Activated naive CD4-positive, alpha-beta T cell treated with anti-CD3 and anti-CD28 coated beads, Interleukin-2, amount 50 U/mL, for 24 hours (primary cell): ENCODE measurements at regions not wholly inside any gene's neighbourhood (a gene's known extent, or its start where the extent isn't known, plus 50 kb on each side); places are given as distances from the start of the nearest gene placed in this dataset.

Experiments
- H3K27ac Mint-ChIP-seq: one replicate; pipeline ENCODE4 v1.8.0; 2021; ENCODE audit warnings: mild to moderate bottlenecking, mixed read lengths
- H3K27me3 Mint-ChIP-seq: one replicate; pipeline ENCODE4 v1.8.0; 2021; ENCODE audit warnings: mixed read lengths
- H3K36me3 Mint-ChIP-seq: one replicate; pipeline ENCODE4 v1.8.0; 2021; ENCODE audit warnings: mixed read lengths
- H3K4me1 Mint-ChIP-seq: one replicate; pipeline ENCODE4 v1.8.0; 2021; ENCODE audit warnings: mixed read lengths
- H3K4me3 Mint-ChIP-seq: one replicate; pipeline ENCODE4 v1.8.0; 2021; ENCODE audit warnings: mild to moderate bottlenecking, mixed read lengths
- H3K9me3 Mint-ChIP-seq: one replicate; pipeline ENCODE4 v1.8.0; 2021; ENCODE audit warnings: mixed read lengths

DNA sequence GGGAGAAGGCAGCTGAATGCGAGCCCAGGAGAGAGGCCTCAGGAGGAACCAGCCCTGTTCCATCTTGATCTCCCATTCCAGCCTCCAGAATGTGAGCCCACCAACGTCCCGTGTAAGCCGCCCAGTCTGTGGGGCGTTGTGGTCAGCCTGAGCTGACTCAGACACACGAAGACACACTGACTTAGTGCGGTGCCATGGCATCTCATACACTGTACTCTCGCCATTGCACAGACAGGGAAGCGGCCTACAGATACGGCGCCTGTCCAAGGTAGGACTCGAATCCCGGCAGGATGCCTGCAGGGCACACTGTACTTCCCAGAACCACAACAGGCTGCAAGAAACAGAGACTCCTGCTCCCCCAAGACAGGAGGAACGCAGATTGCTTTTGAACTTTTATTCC, 179.6 kb downstream of the CTTN start:
- Mint-ChIP-seq H3K27ac (no peak overlapping the region), H3K27me3 (peaks cover 2% of the 10 kb centered on the region), H3K4me1 (no peaks in the 10 kb centered on the region), H3K4me3 (no peak overlapping the region), H3K36me3 (no peaks in the 10 kb centered on the region), H3K9me3 (no peaks in the 10 kb centered on the region)

DNA sequence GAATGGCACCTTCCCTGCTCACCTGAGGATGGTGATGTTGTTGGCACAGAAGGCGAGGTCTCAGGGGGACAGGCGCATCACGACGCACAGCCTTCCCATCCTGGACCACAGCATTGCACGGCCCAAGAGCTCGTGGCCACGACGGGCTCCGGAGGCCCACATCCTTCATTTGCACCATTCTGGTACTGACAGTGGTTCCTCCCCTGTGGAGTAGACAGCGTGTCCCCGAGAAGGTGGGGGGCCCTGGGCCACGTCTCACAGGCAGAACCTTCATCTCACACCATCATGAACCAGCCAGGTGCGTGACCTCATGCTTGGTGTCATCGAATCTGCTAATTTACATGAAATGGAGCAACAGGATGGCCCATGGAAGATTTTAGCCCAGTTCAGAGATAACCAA, 180.0 kb downstream of the CTTN start:
- Mint-ChIP-seq H3K4me1 (no peaks in the 10 kb centered on the region), H3K27ac (no peak overlapping the region), H3K36me3 (no peaks in the 10 kb centered on the region), H3K9me3 (no peaks in the 10 kb centered on the region), H3K27me3 (peaks cover 2% of the 10 kb centered on the region), H3K4me3 (no peak overlapping the region)

- no peaks in the 10 kb centered on the region for H3K4me1 Mint-ChIP-seq
- H3K36me3 Mint-ChIP-seq = no peaks in the 10 kb centered on the region
- no peak overlapping the region for H3K4me3 Mint-ChIP-seq
- no peak overlapping the region for H3K27ac Mint-ChIP-seq
- no peaks in the 10 kb centered on the region for H3K9me3 Mint-ChIP-seq
- H3K27me3 Mint-ChIP-seq = peaks cover 2% of the 10 kb centered on the region
Measured at GRCh38 chr11:70578831-70579230, 180.5 kb downstream of the CTTN start.

- H3K36me3 Mint-ChIP-seq = no peaks in the 10 kb centered on the region
Measured at GRCh38 chr11:70579316-70579955, 181.1 kb downstream of the CTTN start.

GRCh38 chr11:70580036-70580805, 181.9 kb downstream of the CTTN start:
- no peaks in the 10 kb centered on the region for H3K4me1 Mint-ChIP-seq
- no peaks in the 10 kb centered on the region for H3K36me3 Mint-ChIP-seq
- H3K27ac Mint-ChIP-seq = no peak overlapping the region
- peaks cover 1% of the 10 kb centered on the region for H3K27me3 Mint-ChIP-seq
- no peaks in the 10 kb centered on the region for H3K9me3 Mint-ChIP-seq
- H3K4me3 Mint-ChIP-seq = no peak overlapping the region

More at GRCh38 chr11:70579316-70579955, 181.1 kb downstream of the CTTN start:
- Mint-ChIP-seq H3K27me3 (peaks cover 3% of the 10 kb centered on the region), H3K27ac (no peak overlapping the region), H3K4me1 (no peaks in the 10 kb centered on the region), H3K9me3 (no peaks in the 10 kb centered on the region), H3K4me3 (no peak overlapping the region)

- Mint-ChIP-seq H3K27me3 (peaks cover 4% of the 10 kb centered on the region), H3K27ac (no peak overlapping the region), H3K4me3 (no peak overlapping the region), H3K36me3 (no peaks in the 10 kb centered on the region), H3K4me1 (no peaks in the 10 kb centered on the region), H3K9me3 (no peaks in the 10 kb centered on the region)
Measured at GRCh38 chr11:70581991-70582885, 183.9 kb downstream of the CTTN start.

GRCh38 chr11:70582886-70583641, 184.7 kb downstream of the CTTN start:
- H3K4me3 Mint-ChIP-seq = no peak overlapping the region
- no peak overlapping the region for H3K27ac Mint-ChIP-seq
- H3K36me3 Mint-ChIP-seq = no peaks in the 10 kb centered on the region

GRCh38 chr11:70583781-70584218, 185.5 kb downstream of the CTTN start:
- Mint-ChIP-seq H3K27me3 (peaks cover 8% of the 10 kb centered on the region), H3K4me1 (no peaks in the 10 kb centered on the region)

More at GRCh38 chr11:70582886-70583641, 184.7 kb downstream of the CTTN start:
- Mint-ChIP-seq H3K27me3 (peaks cover 7% of the 10 kb centered on the region), H3K4me1 (no peaks in the 10 kb centered on the region), H3K9me3 (no peaks in the 10 kb centered on the region)

DNA sequence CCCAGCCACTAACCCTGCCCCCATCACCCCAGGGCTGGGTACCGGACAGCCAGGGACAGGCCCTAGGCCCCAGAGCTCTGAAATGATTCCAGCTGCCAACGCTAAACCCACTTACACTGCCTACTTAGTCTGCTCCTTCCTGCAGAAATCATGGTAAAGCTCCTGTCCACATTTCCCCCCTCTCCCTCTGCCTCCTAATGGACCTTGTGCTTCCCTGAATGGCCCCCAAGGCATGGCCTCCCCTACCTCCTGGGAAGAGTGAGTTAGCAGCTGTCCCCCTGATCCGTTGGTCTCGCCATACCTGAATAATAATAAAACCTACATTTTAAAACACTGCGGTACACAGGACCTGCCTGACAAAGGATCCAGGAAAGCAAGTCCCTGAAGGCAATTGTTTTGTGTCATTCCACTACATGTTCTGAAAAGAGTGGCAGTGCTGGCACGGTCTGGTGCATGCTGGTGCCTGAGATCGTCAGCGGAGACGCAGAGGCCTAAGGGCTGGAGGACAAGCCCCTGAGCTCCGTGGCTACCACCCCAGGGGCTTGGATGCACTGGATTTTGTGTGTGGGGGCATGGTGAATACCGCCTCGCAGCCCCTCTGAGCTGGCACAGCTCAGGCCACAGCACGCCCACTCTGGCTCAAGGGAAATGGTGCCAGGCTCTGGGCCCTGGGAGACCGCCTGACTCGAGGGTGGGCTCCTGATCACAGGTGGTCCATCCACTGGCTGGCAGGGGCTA, 186.3 kb downstream of the CTTN start:
- no peaks in the 10 kb centered on the region for H3K36me3 Mint-ChIP-seq
- no peak overlapping the region for H3K4me3 Mint-ChIP-seq
- H3K9me3 Mint-ChIP-seq = no peaks in the 10 kb centered on the region
- peaks cover 4% of the 10 kb centered on the region for H3K4me1 Mint-ChIP-seq
- H3K27me3 Mint-ChIP-seq = peaks cover 8% of the 10 kb centered on the region
- H3K27ac Mint-ChIP-seq = no peak overlapping the region

More at GRCh38 chr11:70583781-70584218, 185.5 kb downstream of the CTTN start:
- Mint-ChIP-seq H3K36me3 (no peaks in the 10 kb centered on the region), H3K9me3 (no peaks in the 10 kb centered on the region), H3K4me3 (no peak overlapping the region), H3K27ac (no peak overlapping the region)

DNA sequence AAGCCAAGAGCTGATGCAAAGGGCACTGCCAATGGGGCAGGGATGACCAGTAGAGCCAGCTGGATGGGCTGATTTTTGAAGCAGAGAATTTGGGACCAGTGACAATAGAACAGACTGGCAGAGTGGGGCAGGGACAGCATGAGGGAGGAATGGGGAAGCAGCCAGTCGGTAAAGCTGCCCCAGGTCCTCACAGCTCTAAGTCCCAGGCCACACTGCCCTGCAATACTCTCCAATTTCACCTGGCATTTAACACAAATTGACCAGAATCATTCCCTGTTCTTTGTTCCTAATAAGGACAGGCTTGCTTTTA, 186.9 kb downstream of the CTTN start:
- Mint-ChIP-seq H3K4me1 (peaks cover 9% of the 10 kb centered on the region), H3K27ac (no peak overlapping the region), H3K9me3 (no peaks in the 10 kb centered on the region), H3K36me3 (no peaks in the 10 kb centered on the region), H3K4me3 (no peak overlapping the region), H3K27me3 (peaks cover 8% of the 10 kb centered on the region)

DNA sequence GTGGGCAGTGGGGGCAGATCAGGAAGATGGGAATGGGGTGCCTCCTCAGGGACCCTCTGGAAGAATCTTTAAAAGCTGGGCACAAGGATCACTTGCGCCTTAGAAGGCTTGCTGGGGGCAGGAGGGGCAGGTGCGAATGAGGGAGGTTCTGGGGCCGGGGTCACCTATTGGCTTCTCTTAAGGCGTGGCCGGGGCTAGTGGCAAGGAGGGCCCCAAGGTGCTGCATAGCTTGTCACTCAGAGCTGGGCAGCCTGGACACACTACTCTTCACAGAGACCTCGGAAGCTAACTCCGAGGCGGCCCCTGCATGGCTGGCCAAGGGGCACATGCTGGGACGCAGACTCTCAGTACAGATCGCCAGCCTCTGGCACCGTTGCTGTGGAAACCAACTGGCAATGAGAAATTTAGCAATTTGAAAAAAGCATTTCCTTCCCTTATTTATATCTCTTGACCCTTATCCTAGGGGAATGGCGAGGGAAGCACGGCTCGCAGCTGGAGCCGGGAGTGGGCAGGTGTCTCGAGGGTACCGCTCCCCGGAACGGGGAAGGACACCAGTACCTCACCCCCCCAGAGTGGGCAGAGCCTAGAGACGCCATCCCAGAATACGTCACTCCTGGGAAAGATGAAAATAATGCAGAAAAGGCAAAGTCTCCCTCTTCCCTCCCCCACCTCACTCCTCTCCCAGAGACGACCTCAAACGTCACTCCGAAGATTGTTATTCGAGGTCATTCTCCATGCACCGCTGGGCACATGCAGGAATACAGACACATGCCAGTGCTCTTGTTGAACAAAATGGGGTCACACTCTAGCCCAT, 188.1 kb downstream of the CTTN start:
- Mint-ChIP-seq H3K27ac (no peak overlapping the region), H3K4me3 (no peak overlapping the region), H3K27me3 (peaks cover 9% of the 10 kb centered on the region), H3K36me3 (no peaks in the 10 kb centered on the region), H3K9me3 (no peaks in the 10 kb centered on the region), H3K4me1 (peaks cover 16% of the 10 kb centered on the region)

DNA sequence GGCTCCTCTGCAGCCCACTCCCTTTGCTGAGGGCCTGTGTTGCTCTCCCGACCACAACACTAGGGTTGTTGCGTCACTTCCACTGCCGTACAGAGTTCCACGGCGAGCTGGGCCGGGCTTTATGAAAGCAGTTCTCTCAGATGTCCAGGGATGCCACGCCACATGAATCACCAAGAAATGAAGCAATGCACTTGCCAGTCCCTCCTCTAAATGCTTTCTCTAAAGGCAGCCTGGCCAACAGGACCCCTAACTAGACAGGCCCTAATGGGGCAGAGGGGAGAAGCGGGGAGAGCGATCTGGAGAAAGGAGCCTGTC, 188.7 kb downstream of the CTTN start:
- no peaks in the 10 kb centered on the region for H3K9me3 Mint-ChIP-seq
- peaks cover 9% of the 10 kb centered on the region for H3K27me3 Mint-ChIP-seq
- H3K36me3 Mint-ChIP-seq = no peaks in the 10 kb centered on the region
- H3K4me1 Mint-ChIP-seq = peaks cover 16% of the 10 kb centered on the region
- H3K4me3 Mint-ChIP-seq = no peak overlapping the region
- H3K27ac Mint-ChIP-seq = no peak overlapping the region

DNA sequence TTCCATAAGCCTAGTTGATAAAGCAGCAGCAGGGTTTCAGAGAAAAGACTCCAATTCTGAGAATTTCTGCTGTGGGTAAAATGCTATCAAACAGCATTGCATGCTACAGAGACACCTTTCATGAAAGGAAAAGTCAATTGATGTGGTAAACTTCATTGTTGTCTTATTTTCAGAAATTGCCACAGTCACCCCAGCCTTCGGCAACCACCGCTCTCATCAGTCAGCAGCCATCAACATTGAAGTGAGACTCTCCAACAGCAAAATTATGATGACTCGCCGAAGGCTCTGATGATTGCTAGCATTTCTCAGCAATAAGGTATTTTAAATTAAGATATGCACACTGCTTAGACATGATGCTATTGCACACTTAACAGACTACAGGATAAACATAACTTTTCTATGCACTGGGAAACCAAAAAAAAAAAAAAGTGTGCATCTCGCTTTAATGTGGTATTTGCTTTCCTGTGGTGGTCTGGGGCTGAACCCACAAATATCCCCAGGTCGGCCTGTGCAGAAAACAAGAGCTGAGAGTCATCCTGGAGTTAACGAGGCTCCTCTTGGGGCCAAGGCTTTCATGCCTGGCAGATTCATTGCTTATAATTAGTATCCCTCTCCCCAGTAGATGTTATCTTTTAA, 192.1 kb downstream of the CTTN start:
- no peak overlapping the region for H3K4me3 Mint-ChIP-seq
- no peaks in the 10 kb centered on the region for H3K36me3 Mint-ChIP-seq
- no peaks in the 10 kb centered on the region for H3K9me3 Mint-ChIP-seq
- peaks cover 16% of the 10 kb centered on the region for H3K4me1 Mint-ChIP-seq
- peaks cover 9% of the 10 kb centered on the region for H3K27me3 Mint-ChIP-seq
- no peak overlapping the region for H3K27ac Mint-ChIP-seq

DNA sequence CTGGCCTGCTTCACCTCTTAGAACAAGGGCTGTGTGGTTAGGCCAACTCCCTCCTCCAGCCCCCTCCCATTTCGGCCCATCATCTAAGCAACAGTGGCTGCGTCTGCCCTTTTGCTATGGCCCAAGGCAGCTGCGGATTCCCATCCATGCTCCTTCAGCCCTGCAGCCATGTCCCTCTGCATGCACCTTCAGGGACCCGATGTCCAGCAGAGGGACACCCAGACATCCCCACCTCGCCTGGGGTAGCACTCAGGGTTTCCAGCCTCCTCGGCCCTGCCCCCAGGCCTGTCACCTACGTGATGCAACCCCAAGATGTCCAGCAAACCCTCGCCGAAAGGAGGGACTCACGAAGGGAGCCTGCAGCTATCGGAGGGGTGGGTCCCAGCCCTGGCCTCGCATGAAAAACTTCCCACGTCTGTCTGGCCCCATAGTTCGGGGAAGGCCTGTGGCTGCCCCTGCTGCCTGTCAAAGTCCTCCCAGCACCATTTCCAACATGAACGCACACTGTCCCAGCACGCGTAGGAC, 194.4 kb downstream of the CTTN start:
- Mint-ChIP-seq H3K27me3 (peaks cover 8% of the 10 kb centered on the region), H3K27ac (no peak overlapping the region), H3K4me3 (no peak overlapping the region), H3K36me3 (no peaks in the 10 kb centered on the region), H3K4me1 (peaks cover 16% of the 10 kb centered on the region), H3K9me3 (no peaks in the 10 kb centered on the region)
